Thyroid gland (tissue), 4 donors: ENCODE measurements at regions not wholly inside any gene's neighbourhood (a gene's known extent, or its start where the extent isn't known, plus 50 kb on each side); places are given as distances from the start of the nearest gene placed in this dataset.
"Not testable (repeated sequence)": the region's sequence is repeated elsewhere in the genome, so short reads cannot be mapped to it uniquely, and the experiment has no call there.

Experiments used
- DNase-seq, 2 donors: peaks; one replicate each; pipeline ENCODE4 v3.0.0-alpha.2; 2019
- H3K27ac ChIP-seq, 3 donors: fragments of 200-600 bp; sonication (generic); 1 replicate in 2 of 3; 2 replicates in 1 of 3; pipeline ENCODE4 v1.5.1; 2016 to 2019; ENCODE audit warnings: mild to moderate bottlenecking in 1 of 3, moderate library complexity in 1 of 3
- H3K27me3 ChIP-seq: fragments of 200-600 bp; sonication (generic); one replicate; pipeline ENCODE4 v1.5.1; 2019
- H3K36me3 ChIP-seq, 2 donors: fragments of 200-600 bp; sonication (generic); one replicate each; pipeline ENCODE4 v1.5.1; 2016 to 2019
- H3K4me1 ChIP-seq, 2 donors: fragments of 200-600 bp; sonication (generic); one replicate each; pipeline ENCODE4 v1.5.1; 2017 to 2019
- H3K4me3 ChIP-seq, 3 donors: fragments of 200-600 bp; sonication (generic); replicated peaks in 1 of 3; 1 replicate in 2 of 3; 2 replicates in 1 of 3; pipeline ENCODE4 v1.5.1; 2016; ENCODE audit warnings: mild to moderate bottlenecking in 1 of 3
- H3K9me3 ChIP-seq: fragments of 200-600 bp; sonication (generic); one replicate; pipeline ENCODE4 v1.5.1; 2017
- CTCF ChIP-seq, 6 experiments: fragments of 200-600 bp in 3 of 6; fragments of 450-650 bp in 3 of 6; sonication (generic) in 3 of 6; IDR thresholded peaks; one replicate each; pipeline ENCODE4 v1.5.1; 2016 to 2019; ENCODE audit warnings: antibody characterized with exemption in 6 of 6, mild to moderate bottlenecking in 2 of 6, inconsistent platforms in 1 of 6, moderate library complexity in 1 of 6
- POLR2A ChIP-seq, 2 donors: fragments of 450-650 bp; IDR thresholded peaks; one replicate each; pipeline ENCODE4 v1.6.1; 2017; ENCODE audit warnings: antibody characterized with exemption in 2 of 2, mild to moderate bottlenecking in 2 of 2, moderate library complexity in 1 of 2
- WGBS, 2 donors: methylation state at CpG; one replicate each; pipeline ENCODE4 v1.1.5; 2017; 5-methylcytosine and 5-hydroxymethylcytosine counted together
- intact Hi-C: fragments of 100-400 bp; cut with DNase I; formaldehyde crosslinking; loops from one replicate; pipeline ENCODE4 v1.15.1; 2023

GRCh38 chr17:70324031-70324430, 154.7 kb downstream of the KCNJ2 start:
- intact Hi-C loops: no loop called here
- H3K4me3 ChIP-seq: no peak overlapping the region
- DNase-seq: no peak
- TF ChIP-seq POLR2A (IDR thresholded peaks at IDR 0.05) (no peak), CTCF (IDR thresholded peaks at IDR 0.05) (no peak)
- H3K27me3 ChIP-seq: no peaks in the 10 kb centered on the region
- no peaks in the 10 kb centered on the region for H3K9me3 ChIP-seq
- WGBS, 2 donors: 84 to 88% methylated on average over 1 of the region's 1 CpG
- H3K36me3 ChIP-seq: no peaks in the 10 kb centered on the region
- H3K27ac ChIP-seq: no peak overlapping the region
- peaks cover 24 to 26% of the 10 kb centered on the region in 2 donors for H3K4me1 ChIP-seq

GRCh38 chr17:70327279-70327678, 157.9 kb downstream of the KCNJ2 start:
- 88 to 91% methylated on average over 1 of the region's 1 CpG for WGBS, 2 donors
- Histone ChIP-seq H3K9me3 (no peaks in the 10 kb centered on the region), H3K36me3 (no peaks in the 10 kb centered on the region), H3K4me1 (peaks cover 9 to 15% of the 10 kb centered on the region in 2 donors), H3K27ac (no peak overlapping the region), H3K4me3 (no peak overlapping the region), H3K27me3 (no peaks in the 10 kb centered on the region)
- DNase-seq: no peak
- TF ChIP-seq CTCF (IDR thresholded peaks at IDR 0.05): no peak
- TF ChIP-seq POLR2A (IDR thresholded peaks at IDR 0.05): no peak
- intact Hi-C loops: no loop called here

- 82 to 87% methylated on average over 10 of the region's 10 CpGs for WGBS, 2 donors
- no peak overlapping the region for H3K4me3 ChIP-seq
- H3K4me1 ChIP-seq: peaks cover 4 to 11% of the 10 kb centered on the region in 2 donors
- DNase-seq: no peak
- no peak for TF ChIP-seq CTCF (IDR thresholded peaks at IDR 0.05)
- no peaks in the 10 kb centered on the region for H3K27me3 ChIP-seq
- no peaks in the 10 kb centered on the region for H3K36me3 ChIP-seq
- no peaks in the 10 kb centered on the region for H3K9me3 ChIP-seq
- intact Hi-C loops: no loop called here
- no peak overlapping the region for H3K27ac ChIP-seq
These were observed 158.4 kb downstream of the KCNJ2 start for GRCh38 chr17:70327723-70328122.

- H3K27ac ChIP-seq: no peak overlapping the region
- no peaks in the 10 kb centered on the region for H3K27me3 ChIP-seq
- H3K36me3 ChIP-seq: no peaks in the 10 kb centered on the region
- H3K4me3 ChIP-seq: no peak overlapping the region
- H3K9me3 ChIP-seq: no peaks in the 10 kb centered on the region
- H3K4me1 ChIP-seq: no peaks in the 10 kb centered on the region
- intact Hi-C loops: no loop called here
- 67 to 73% methylated on average over 2 of the region's 2 CpGs for WGBS, 2 donors
- TF ChIP-seq POLR2A (IDR thresholded peaks at IDR 0.05): no peak
- TF ChIP-seq CTCF (IDR thresholded peaks at IDR 0.05): no peak
- no peak for DNase-seq
These were observed 160.4 kb downstream of the KCNJ2 start for GRCh38 chr17:70329721-70330120.

- H3K4me1 ChIP-seq, intact Hi-C loops, DNase-seq, H3K36me3 ChIP-seq, H3K27ac ChIP-seq, H3K9me3 ChIP-seq, H3K27me3 ChIP-seq, H3K4me3 ChIP-seq: not testable (repeated sequence)
- 100% methylated on average over 1 of the region's 1 CpG for WGBS, 2 donors
These were observed 161.7 kb downstream of the KCNJ2 start for GRCh38 chr17:70331066-70331465.
